ENCODE measurements at regions not wholly inside any gene's neighbourhood (a gene's known extent, or its start where the extent isn't known, plus 50 kb on each side); places are given as distances from the start of the nearest gene placed in this dataset.

GRCh38 chr7:10662982-10663884, 310.4 kb upstream of the PHF14 start:
- H3K9me1 ChIP-seq (ENCODE audit: control insufficient read depth, extremely low read depth, insufficient read depth, low read length), result no peaks in the 10 kb centered on the region
- no peak overlapping the region for H3K9ac ChIP-seq (ENCODE audit: control insufficient read depth, extremely low read depth, insufficient read depth, low read length)
- TF ChIP-seq CTCF (optimal IDR thresholded peaks at IDR 0.05 in 1 of 3, IDR thresholded peaks at IDR 0.05 in 1 of 3, conservative IDR thresholded peaks at IDR 0.05 in 1 of 3; ENCODE audit: extremely low read depth in 1 of 3, insufficient read depth in 2 of 3, low read length in 3 of 3) (no peak), EZH2 (IDR thresholded peaks at IDR 0.05; ENCODE audit: low read length) (no peak)
- no peak overlapping the region for H2AFZ ChIP-seq (ENCODE audit: control insufficient read depth, low read length)
- H3K4me1 ChIP-seq (ENCODE audit: control insufficient read depth, extremely low read depth, insufficient read depth, low read length), result no peaks in the 10 kb centered on the region
- no peak overlapping the region for H3K27ac ChIP-seq (ENCODE audit: control insufficient read depth, insufficient read depth, low read length)
- no peaks in the 10 kb centered on the region for H3K9me3 ChIP-seq (ENCODE audit: control insufficient read depth, low read depth, low read length)
- no peaks in the 10 kb centered on the region for H3K79me2 ChIP-seq (ENCODE audit: control insufficient read depth, insufficient read depth, low read length)
- H3K4me2 ChIP-seq (ENCODE audit: control insufficient read depth, extremely low read depth, insufficient read depth, low read depth, low read length), result no peak overlapping the region
- dilution Hi-C loops (cut with MboI; ENCODE audit: extremely low pct_ligation_motif_present, low sequenced_read_pairs), result no loop called here
- FAIRE-seq (no peak), DNase-seq (ENCODE audit: low read depth, low spot score) (no peak)
- no peak overlapping the region for H3K4me3 ChIP-seq (ENCODE audit: control insufficient read depth in 2 of 3, extremely low read depth in 1 of 3, insufficient read depth in 2 of 3, low read depth in 1 of 3, low read length in 3 of 3)
- H4K20me1 ChIP-seq (ENCODE audit: control insufficient read depth, extremely low read depth, insufficient read depth, low read length), result no peaks in the 10 kb centered on the region
- H3K27me3 ChIP-seq (ENCODE audit: control insufficient read depth, extremely low read depth, insufficient read depth, low read length), result no peaks in the 10 kb centered on the region
- no peaks in the 10 kb centered on the region for H3K36me3 ChIP-seq (ENCODE audit: control insufficient read depth in 2 of 2, extremely low read depth in 1 of 2, insufficient read depth in 2 of 2, low read length in 2 of 2)

- no peak overlapping the region for H3K4me2 ChIP-seq (ENCODE audit: control insufficient read depth, extremely low read depth, insufficient read depth, low read depth, low read length)
- H3K79me2 ChIP-seq (ENCODE audit: control insufficient read depth, insufficient read depth, low read length), result no peaks in the 10 kb centered on the region
- no peak overlapping the region for H3K27ac ChIP-seq (ENCODE audit: control insufficient read depth, insufficient read depth, low read length)
- dilution Hi-C loops (cut with MboI; ENCODE audit: extremely low pct_ligation_motif_present, low sequenced_read_pairs), result no loop called here
- H2AFZ ChIP-seq (ENCODE audit: control insufficient read depth, low read length), result no peak overlapping the region
- DNase-seq (ENCODE audit: low read depth, low spot score), result no peak
- H4K20me1 ChIP-seq (ENCODE audit: control insufficient read depth, extremely low read depth, insufficient read depth, low read length), result no peaks in the 10 kb centered on the region
- FAIRE-seq, result no peak
- H3K36me3 ChIP-seq (ENCODE audit: control insufficient read depth in 2 of 2, extremely low read depth in 1 of 2, insufficient read depth in 2 of 2, low read length in 2 of 2), result no peaks in the 10 kb centered on the region
- no peaks in the 10 kb centered on the region for H3K4me1 ChIP-seq (ENCODE audit: control insufficient read depth, extremely low read depth, insufficient read depth, low read length)
- H3K27me3 ChIP-seq (ENCODE audit: control insufficient read depth, extremely low read depth, insufficient read depth, low read length), result no peaks in the 10 kb centered on the region
- H3K9me3 ChIP-seq (ENCODE audit: control insufficient read depth, low read depth, low read length), result peaks cover 2% of the 10 kb centered on the region
- no peaks in the 10 kb centered on the region for H3K9me1 ChIP-seq (ENCODE audit: control insufficient read depth, extremely low read depth, insufficient read depth, low read length)
- no peak for TF ChIP-seq EZH2 (IDR thresholded peaks at IDR 0.05; ENCODE audit: low read length)
- no peak for TF ChIP-seq CTCF (optimal IDR thresholded peaks at IDR 0.05 in 1 of 3, IDR thresholded peaks at IDR 0.05 in 1 of 3, conservative IDR thresholded peaks at IDR 0.05 in 1 of 3; ENCODE audit: extremely low read depth in 1 of 3, insufficient read depth in 2 of 3, low read length in 3 of 3)
- no peak overlapping the region for H3K4me3 ChIP-seq (ENCODE audit: control insufficient read depth in 2 of 3, extremely low read depth in 1 of 3, insufficient read depth in 2 of 3, low read depth in 1 of 3, low read length in 3 of 3)
- no peak overlapping the region for H3K9ac ChIP-seq (ENCODE audit: control insufficient read depth, extremely low read depth, insufficient read depth, low read length)
Measured at GRCh38 chr7:10672186-10672585, 301.5 kb upstream of the PHF14 start.

Measured in keratinocyte (primary cell).